PC-9 (cell line): ENCODE measurements at regions not wholly inside any gene's neighbourhood (a gene's known extent, or its start where the extent isn't known, plus 50 kb on each side); places are given as distances from the start of the nearest gene placed in this dataset.

ENCODE experiments used
- EZH2 ChIP-seq: fragments of 200-600 bp; sonication (generic); IDR thresholded peaks from 2 replicates; pipeline ENCODE4 v1.8.0; 2017; ENCODE audit warnings: antibody characterized with exemption, low read depth
- TF ChIP-seq, protein P1 (sequence below): fragments of 200-600 bp; sonication (generic); conservative IDR thresholded peaks from 2 replicates; pipeline ENCODE4 v1.6.1; 2017; ENCODE audit warnings: mixed run types, antibody characterized with exemption, mild to moderate bottlenecking, moderate library complexity

DNA sequence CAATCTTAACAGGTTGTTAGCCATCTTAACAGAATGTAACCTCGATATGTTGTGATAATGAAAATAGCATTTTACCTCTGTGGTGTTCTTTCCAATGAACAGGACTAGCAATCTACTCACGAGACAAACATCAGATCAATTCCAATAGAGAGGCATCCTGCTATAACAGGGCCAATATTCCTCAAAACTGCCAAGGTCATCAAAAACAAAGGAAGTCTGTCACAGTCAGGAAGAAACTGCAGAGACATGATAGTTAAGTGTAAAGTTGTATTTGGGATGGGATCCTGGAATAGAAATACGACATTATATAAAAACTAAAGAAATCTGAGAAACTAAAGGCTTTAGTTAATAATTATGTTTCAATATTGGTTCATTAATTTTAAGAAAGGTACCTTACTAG is 588.9 kb upstream of the NETO1 start:
- TF ChIP-seq, protein P1, sequence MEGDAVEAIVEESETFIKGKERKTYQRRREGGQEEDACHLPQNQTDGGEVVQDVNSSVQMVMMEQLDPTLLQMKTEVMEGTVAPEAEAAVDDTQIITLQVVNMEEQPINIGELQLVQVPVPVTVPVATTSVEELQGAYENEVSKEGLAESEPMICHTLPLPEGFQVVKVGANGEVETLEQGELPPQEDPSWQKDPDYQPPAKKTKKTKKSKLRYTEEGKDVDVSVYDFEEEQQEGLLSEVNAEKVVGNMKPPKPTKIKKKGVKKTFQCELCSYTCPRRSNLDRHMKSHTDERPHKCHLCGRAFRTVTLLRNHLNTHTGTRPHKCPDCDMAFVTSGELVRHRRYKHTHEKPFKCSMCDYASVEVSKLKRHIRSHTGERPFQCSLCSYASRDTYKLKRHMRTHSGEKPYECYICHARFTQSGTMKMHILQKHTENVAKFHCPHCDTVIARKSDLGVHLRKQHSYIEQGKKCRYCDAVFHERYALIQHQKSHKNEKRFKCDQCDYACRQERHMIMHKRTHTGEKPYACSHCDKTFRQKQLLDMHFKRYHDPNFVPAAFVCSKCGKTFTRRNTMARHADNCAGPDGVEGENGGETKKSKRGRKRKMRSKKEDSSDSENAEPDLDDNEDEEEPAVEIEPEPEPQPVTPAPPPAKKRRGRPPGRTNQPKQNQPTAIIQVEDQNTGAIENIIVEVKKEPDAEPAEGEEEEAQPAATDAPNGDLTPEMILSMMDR, result no peak
- no peak for TF ChIP-seq EZH2
